Activated CD8-positive, alpha-beta T cell treated with anti-CD3 and anti-CD28 coated beads for 36 hours (primary cell): ENCODE measurements at regions not wholly inside any gene's neighbourhood (a gene's known extent, or its start where the extent isn't known, plus 50 kb on each side); places are given as distances from the start of the nearest gene placed in this dataset.

Experiments
- ATAC-seq: fragments of 200-7000 bp; cut with Tn5 transposase; one replicate; pipeline ENCODE4 v1.10.0; 2021; ENCODE audit warnings: mild to moderate bottlenecking, moderate library complexity
- CTCF ChIA-PET: fragments of 350-600 bp; sonication (Branson Sonifier 250); formaldehyde crosslinking; loops from one replicate; lab custom pipeline; 2021; ENCODE audit warnings: antibody characterized with exemption; lab: Charles Lee
- POLR2A ChIA-PET: fragments of 350-600 bp; sonication (Branson Sonifier 250); formaldehyde crosslinking; loops from one replicate; lab custom pipeline; 2021; ENCODE audit warnings: antibody characterized with exemption; lab: Charles Lee
- DNase-seq: peaks from one replicate; pipeline ENCODE4 v3.0.0-alpha.2; 2020
- H3K27ac Mint-ChIP-seq: one replicate; pipeline ENCODE4 v1.8.0; 2021; ENCODE audit warnings: mild to moderate bottlenecking, mixed read lengths
- H3K27me3 Mint-ChIP-seq: one replicate; pipeline ENCODE4 v1.8.0; 2021; ENCODE audit warnings: mixed read lengths
- H3K36me3 Mint-ChIP-seq: one replicate; pipeline ENCODE4 v1.8.0; 2021; ENCODE audit warnings: low read depth, mixed read lengths
- H3K4me1 Mint-ChIP-seq: one replicate; pipeline ENCODE4 v1.8.0; 2021; ENCODE audit warnings: low read depth, mixed read lengths
- H3K4me3 Mint-ChIP-seq: one replicate; pipeline ENCODE4 v1.8.0; 2021; ENCODE audit warnings: mild to moderate bottlenecking, moderate library complexity, mixed read lengths
- H3K9me3 Mint-ChIP-seq: one replicate; pipeline ENCODE4 v1.8.0; 2021; ENCODE audit warnings: mixed read lengths
- CTCF ChIP-seq: fragments of 200-600 bp; IDR thresholded peaks from one replicate; pipeline ENCODE4 v1.8.0; 2022; ENCODE audit warnings: antibody characterized with exemption, mild to moderate bottlenecking
- intact Hi-C: fragments of 100-400 bp; cut with micrococcal nuclease; formaldehyde crosslinking; loops from one replicate; pipeline ENCODE4 v1.10.0; 2022

- H3K4me3 Mint-ChIP-seq = no peak overlapping the region
- ATAC-seq (no peak), DNase-seq (no peak)
- no peaks in the 10 kb centered on the region for H3K9me3 Mint-ChIP-seq
- no peaks in the 10 kb centered on the region for H3K4me1 Mint-ChIP-seq
- H3K36me3 Mint-ChIP-seq = no peaks in the 10 kb centered on the region
- peaks cover 6% of the 10 kb centered on the region for H3K27me3 Mint-ChIP-seq
- ChIA-PET POLR2A (no interaction called here), CTCF (interaction anchor here (1.0 kb wide), 1 partner anchor 25 kb away, joined by 3 read pairs; no protein-coding TSS in a partner anchor)
- TF ChIP-seq CTCF = no peak
- no peak overlapping the region for H3K27ac Mint-ChIP-seq
- intact Hi-C loops = no loop called here
Measured at GRCh38 chr16:82481455-82481854, 145.3 kb upstream of the CDH13 start.

GRCh38 chr16:82476786-82477185 is 150.0 kb upstream of the CDH13 start:
- no peak overlapping the region for H3K4me3 Mint-ChIP-seq
- no peak for DNase-seq
- H3K4me1 Mint-ChIP-seq = no peaks in the 10 kb centered on the region
- ChIA-PET CTCF (no interaction called here), POLR2A (no interaction called here)
- TF ChIP-seq CTCF = no peak
- H3K27ac Mint-ChIP-seq = no peak overlapping the region
- no peaks in the 10 kb centered on the region for H3K36me3 Mint-ChIP-seq
- peaks cover 10% of the 10 kb centered on the region for H3K27me3 Mint-ChIP-seq
- no peak for ATAC-seq
- H3K9me3 Mint-ChIP-seq = no peaks in the 10 kb centered on the region
- intact Hi-C loops = no loop called here

- DNase-seq (no peak), ATAC-seq (no peak)
- Mint-ChIP-seq H3K4me3 (no peak overlapping the region), H3K9me3 (no peaks in the 10 kb centered on the region), H3K27me3 (peaks cover 2% of the 10 kb centered on the region), H3K4me1 (no peaks in the 10 kb centered on the region), H3K36me3 (no peaks in the 10 kb centered on the region), H3K27ac (no peak overlapping the region)
- intact Hi-C loops = no loop called here
- POLR2A ChIA-PET = no interaction called here
- TF ChIP-seq CTCF = no peak
- CTCF ChIA-PET = interaction anchor here (1.3 kb wide), 1 partner anchor 14 kb away, joined by 3 read pairs; no protein-coding TSS in a partner anchor
Measured at GRCh38 chr16:82470620-82471152, 156.1 kb upstream of the CDH13 start.

GRCh38 chr16:82470016-82470415 is 156.8 kb upstream of the CDH13 start:
- Mint-ChIP-seq H3K36me3 (no peaks in the 10 kb centered on the region), H3K9me3 (no peaks in the 10 kb centered on the region), H3K27me3 (peaks cover 3% of the 10 kb centered on the region), H3K4me3 (no peak overlapping the region), H3K4me1 (no peaks in the 10 kb centered on the region), H3K27ac (no peak overlapping the region)
- ChIA-PET POLR2A (no interaction called here), CTCF (interaction anchor here (1.3 kb wide), 1 partner anchor 13 kb away, joined by 3 read pairs; no protein-coding TSS in a partner anchor)
- no peak for TF ChIP-seq CTCF
- intact Hi-C loops = no loop called here
- ATAC-seq (no peak), DNase-seq (no peak)

- H3K27me3 Mint-ChIP-seq = peaks cover 4% of the 10 kb centered on the region
- no peak for TF ChIP-seq CTCF
- no peaks in the 10 kb centered on the region for H3K9me3 Mint-ChIP-seq
- ChIA-PET POLR2A (no interaction called here), CTCF (no interaction called here)
- intact Hi-C loops = no loop called here
- ATAC-seq (no peak), DNase-seq (no peak)
- no peak overlapping the region for H3K4me3 Mint-ChIP-seq
- H3K27ac Mint-ChIP-seq = no peak overlapping the region
- H3K4me1 Mint-ChIP-seq = no peaks in the 10 kb centered on the region
- H3K36me3 Mint-ChIP-seq = no peaks in the 10 kb centered on the region
Measured at GRCh38 chr16:82464187-82464586, 162.6 kb upstream of the CDH13 start.
